ENCODE measurements at regions not wholly inside any gene's neighbourhood (a gene's known extent, or its start where the extent isn't known, plus 50 kb on each side); places are given as distances from the start of the nearest gene placed in this dataset.

DNA sequence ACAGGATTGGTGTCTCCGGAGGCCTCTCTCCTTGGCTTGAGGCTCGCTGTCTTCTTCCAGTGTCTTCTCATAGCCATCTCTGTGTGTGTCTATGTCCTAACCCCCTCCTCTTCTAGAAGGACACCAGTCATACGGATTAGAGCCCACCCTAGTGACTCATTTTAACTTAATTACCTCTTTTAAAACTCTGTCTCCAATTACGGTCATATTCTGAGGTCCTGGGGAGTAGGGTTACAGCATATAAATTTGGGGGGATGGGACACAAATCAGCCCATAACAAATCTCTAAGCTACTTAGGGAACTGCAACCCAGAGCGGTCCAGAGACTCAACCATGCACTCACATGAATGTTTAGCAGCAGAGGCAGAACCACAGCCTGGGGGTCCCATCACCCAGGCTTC, 56.1 kb upstream of the SASH1 start:
- no peaks in the 10 kb centered on the region for H3K4me1 ChIP-seq (ENCODE audit: control insufficient read depth in 1 of 2, insufficient read depth in 2 of 2, low read length in 2 of 2)
- CTCF ChIA-PET = no interaction called here

More for the DNA sequence above, 56.1 kb upstream of the SASH1 start:
- H3K79me2 ChIP-seq (ENCODE audit: insufficient read depth, low read length) = no peaks in the 10 kb centered on the region
- H2AFZ ChIP-seq (ENCODE audit: low read depth, low read length, poor library complexity, severe bottlenecking) = no peak overlapping the region
- no peak overlapping the region for H3K27ac ChIP-seq (ENCODE audit: low read depth, low read length)
- no peak for DNase-seq (ENCODE audit: low read depth, low spot score)
- no peak overlapping the region for H3K4me2 ChIP-seq (ENCODE audit: low read length)
- H3K9me2 ChIP-seq (ENCODE audit: insufficient read depth) = no peaks in the 10 kb centered on the region
- TF ChIP-seq, protein P1, sequence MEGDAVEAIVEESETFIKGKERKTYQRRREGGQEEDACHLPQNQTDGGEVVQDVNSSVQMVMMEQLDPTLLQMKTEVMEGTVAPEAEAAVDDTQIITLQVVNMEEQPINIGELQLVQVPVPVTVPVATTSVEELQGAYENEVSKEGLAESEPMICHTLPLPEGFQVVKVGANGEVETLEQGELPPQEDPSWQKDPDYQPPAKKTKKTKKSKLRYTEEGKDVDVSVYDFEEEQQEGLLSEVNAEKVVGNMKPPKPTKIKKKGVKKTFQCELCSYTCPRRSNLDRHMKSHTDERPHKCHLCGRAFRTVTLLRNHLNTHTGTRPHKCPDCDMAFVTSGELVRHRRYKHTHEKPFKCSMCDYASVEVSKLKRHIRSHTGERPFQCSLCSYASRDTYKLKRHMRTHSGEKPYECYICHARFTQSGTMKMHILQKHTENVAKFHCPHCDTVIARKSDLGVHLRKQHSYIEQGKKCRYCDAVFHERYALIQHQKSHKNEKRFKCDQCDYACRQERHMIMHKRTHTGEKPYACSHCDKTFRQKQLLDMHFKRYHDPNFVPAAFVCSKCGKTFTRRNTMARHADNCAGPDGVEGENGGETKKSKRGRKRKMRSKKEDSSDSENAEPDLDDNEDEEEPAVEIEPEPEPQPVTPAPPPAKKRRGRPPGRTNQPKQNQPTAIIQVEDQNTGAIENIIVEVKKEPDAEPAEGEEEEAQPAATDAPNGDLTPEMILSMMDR (IDR thresholded peaks at IDR 0.05 in 2 of 3, conservative IDR thresholded peaks at IDR 0.05 in 1 of 3; ENCODE audit: borderline replicate concordance in 1 of 3, insufficient read depth in 1 of 3, low read depth in 2 of 3, low read length in 2 of 3) = no peak
- TF ChIP-seq, protein P2, sequence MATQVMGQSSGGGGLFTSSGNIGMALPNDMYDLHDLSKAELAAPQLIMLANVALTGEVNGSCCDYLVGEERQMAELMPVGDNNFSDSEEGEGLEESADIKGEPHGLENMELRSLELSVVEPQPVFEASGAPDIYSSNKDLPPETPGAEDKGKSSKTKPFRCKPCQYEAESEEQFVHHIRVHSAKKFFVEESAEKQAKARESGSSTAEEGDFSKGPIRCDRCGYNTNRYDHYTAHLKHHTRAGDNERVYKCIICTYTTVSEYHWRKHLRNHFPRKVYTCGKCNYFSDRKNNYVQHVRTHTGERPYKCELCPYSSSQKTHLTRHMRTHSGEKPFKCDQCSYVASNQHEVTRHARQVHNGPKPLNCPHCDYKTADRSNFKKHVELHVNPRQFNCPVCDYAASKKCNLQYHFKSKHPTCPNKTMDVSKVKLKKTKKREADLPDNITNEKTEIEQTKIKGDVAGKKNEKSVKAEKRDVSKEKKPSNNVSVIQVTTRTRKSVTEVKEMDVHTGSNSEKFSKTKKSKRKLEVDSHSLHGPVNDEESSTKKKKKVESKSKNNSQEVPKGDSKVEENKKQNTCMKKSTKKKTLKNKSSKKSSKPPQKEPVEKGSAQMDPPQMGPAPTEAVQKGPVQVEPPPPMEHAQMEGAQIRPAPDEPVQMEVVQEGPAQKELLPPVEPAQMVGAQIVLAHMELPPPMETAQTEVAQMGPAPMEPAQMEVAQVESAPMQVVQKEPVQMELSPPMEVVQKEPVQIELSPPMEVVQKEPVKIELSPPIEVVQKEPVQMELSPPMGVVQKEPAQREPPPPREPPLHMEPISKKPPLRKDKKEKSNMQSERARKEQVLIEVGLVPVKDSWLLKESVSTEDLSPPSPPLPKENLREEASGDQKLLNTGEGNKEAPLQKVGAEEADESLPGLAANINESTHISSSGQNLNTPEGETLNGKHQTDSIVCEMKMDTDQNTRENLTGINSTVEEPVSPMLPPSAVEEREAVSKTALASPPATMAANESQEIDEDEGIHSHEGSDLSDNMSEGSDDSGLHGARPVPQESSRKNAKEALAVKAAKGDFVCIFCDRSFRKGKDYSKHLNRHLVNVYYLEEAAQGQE (IDR thresholded peaks at IDR 0.05; ENCODE audit: low read depth) = no peak
- TF ChIP-seq TCF7L2 (IDR thresholded peaks at IDR 0.05; ENCODE audit: borderline replicate concordance, extremely low read depth, insufficient read depth, insufficient read length) (no peak), SIN3A (IDR thresholded peaks at IDR 0.05; ENCODE audit: low read depth) (no peak), SRF (IDR thresholded peaks at IDR 0.05; ENCODE audit: low read depth) (no peak), YY1 (IDR thresholded peaks at IDR 0.05; ENCODE audit: extremely low read depth, insufficient replicate concordance, low read depth, low read length) (no peak)
- intact Hi-C loops (cut with micrococcal nuclease) = no loop called here
- POLR2A ChIA-PET = no interaction called here
- no peak overlapping the region for H3K4me3 ChIP-seq (replicated peaks in 1 of 2; ENCODE audit: low read depth in 1 of 2, low read length in 2 of 2)
- no peak overlapping the region for H3K9ac ChIP-seq (ENCODE audit: low read length)
- H4K20me1 ChIP-seq (ENCODE audit: insufficient read depth) = no peaks in the 10 kb centered on the region
- no peak for ATAC-seq
- no peaks in the 10 kb centered on the region for H3K9me3 ChIP-seq (ENCODE audit: control insufficient read depth in 1 of 2, insufficient read depth in 1 of 2, low read depth in 1 of 2, low read length in 2 of 2)
- H3K27me3 ChIP-seq (ENCODE audit: insufficient read depth, low read length) = no peaks in the 10 kb centered on the region
- H3K36me3 ChIP-seq (ENCODE audit: control insufficient read depth in 1 of 2, insufficient read depth in 2 of 2, low read length in 2 of 2) = no peaks in the 10 kb centered on the region
- RAD21 ChIA-PET (ENCODE audit: low non-redundant PET in 1 of 2, low total read pairs in 2 of 2, uncharacterized antibody in 2 of 2, unreplicated experiment in 2 of 2) = no interaction called here
- no TSS peak for BruUV-seq (replicated peaks)
